A549 (cell line): ENCODE measurements at regions not wholly inside any gene's neighbourhood (a gene's known extent, or its start where the extent isn't known, plus 50 kb on each side); places are given as distances from the start of the nearest gene placed in this dataset.

Experiments
- ATAC-seq, 2 experiments: fragments of 200-7000 bp in 1 of 2; fragments of >200 bp in 1 of 2; cut with Nextera tagmentation in 1 of 2; cut with Tn5 transposase in 1 of 2; 3 replicates each; pipeline versions ENCODE4 v1.8.0 to v1.9.1; 2018 to 2020; ENCODE audit warnings: mild to moderate bottlenecking in 1 of 2, moderate library complexity in 1 of 2
- CTCF ChIA-PET: fragments of 300-600 bp; sonication (Branson Sonifier 250); formaldehyde crosslinking; extraction: SDS; loops from one replicate; lab custom pipeline; 2021; ENCODE audit warnings: antibody characterized with exemption, inconsistent platforms; lab: Yijun Ruan, JAX
- POLR2A ChIA-PET: fragments of 350-600 bp; formaldehyde crosslinking; extraction: SDS; loops from one replicate; lab custom pipeline; 2021; ENCODE audit warnings: antibody characterized with exemption, inconsistent platforms; lab: Yijun Ruan, JAX
- DNase-seq, 2 experiments: peaks; one replicate each; pipeline versions ENCODE4 v3.0.0 to v3.0.0-alpha.2; 2011 to 2016; ENCODE audit warnings: low read depth in 1 of 2, low spot score in 1 of 2
- FAIRE-seq: peaks from 2 replicates; lab custom pipeline; 2011; peaks lifted over from hg19 to GRCh38; lab: Jason Lieb, UNC
- H3K27ac ChIP-seq, 2 experiments: fragments of >200 bp; sonication (Bioruptor Twin); formaldehyde crosslinking; 3 replicates each; pipeline ENCODE4 v1.5.1; 2016 to 2017
- H3K4me1 ChIP-seq: fragments of >200 bp; sonication (Bioruptor Twin); formaldehyde crosslinking; 3 replicates; pipeline ENCODE4 v1.6.1; 2016
- H3K4me2 ChIP-seq: fragments of >200 bp; sonication (Bioruptor Twin); formaldehyde crosslinking; 3 replicates; pipeline ENCODE4 v1.6.1; 2016
- H3K4me3 ChIP-seq: fragments of >200 bp; sonication (Bioruptor Twin); formaldehyde crosslinking; 3 replicates; pipeline ENCODE4 v1.5.1; 2016
- H3K9me3 ChIP-seq: fragments of >200 bp; sonication (Bioruptor Twin); formaldehyde crosslinking; 3 replicates; pipeline ENCODE4 v1.6.1; 2016
- BHLHE40 ChIP-seq: IDR thresholded peaks from 2 replicates; pipeline ENCODE4 v1.6.1; 2012; ENCODE audit warnings: low read depth, low read length, inconsistent platforms
- CHD2 ChIP-seq: fragments of 150-350 bp; IDR thresholded peaks from 2 replicates; pipeline ENCODE4 v1.6.1; 2014; ENCODE audit warnings: low read length; ENCODE audit not compliant: partially characterized antibody
- CTCF ChIP-seq: fragments of >200 bp; sonication (Bioruptor Twin); formaldehyde crosslinking; IDR thresholded peaks from 3 replicates; pipeline ENCODE4 v1.5.1; 2016
- E2F6 ChIP-seq: IDR thresholded peaks from 2 replicates; pipeline ENCODE4 v1.6.1; 2012; ENCODE audit warnings: low read depth, borderline replicate concordance
- EHMT2 ChIP-seq: fragments of 200-600 bp; sonication (generic); IDR thresholded peaks from 2 replicates; pipeline ENCODE4 v1.6.1; 2016; ENCODE audit warnings: antibody characterized with exemption, low read depth, mild to moderate bottlenecking, moderate library complexity
- FOSL2 ChIP-seq, 2 experiments: fragments of 450-650 bp in 1 of 2; fragments of >200 bp in 1 of 2; sonication (Bioruptor Twin) in 1 of 2; formaldehyde crosslinking; IDR thresholded peaks; 2 replicates each; pipeline versions ENCODE4 v1.5.0 to v1.6.1; 2016 to 2020; ENCODE audit warnings: mild to moderate bottlenecking in 1 of 2, moderate library complexity in 1 of 2
- FOXS1 ChIP-seq: fragments of 250-450 bp; sonication (Bioruptor Pico); IDR thresholded peaks from 2 replicates; pipeline ENCODE4 v1.5.0; 2020; ENCODE audit warnings: mild to moderate bottlenecking, moderate library complexity
- HDAC2 ChIP-seq: fragments of 200-600 bp; sonication (generic); IDR thresholded peaks from 2 replicates; pipeline ENCODE4 v1.6.1; 2016
- HMGXB4 ChIP-seq: fragments of 250-450 bp; sonication (Bioruptor Pico); IDR thresholded peaks from 2 replicates; pipeline ENCODE4 v1.5.0; 2021; ENCODE audit warnings: mild to moderate bottlenecking, moderate library complexity, borderline replicate concordance
- HOXB13 ChIP-seq: fragments of 250-450 bp; sonication (Bioruptor Pico); IDR thresholded peaks from 2 replicates; pipeline ENCODE4 v1.5.0; 2020; ENCODE audit warnings: low read depth, mild to moderate bottlenecking, moderate library complexity
- HOXB5 ChIP-seq: fragments of 250-450 bp; sonication (Bioruptor Pico); IDR thresholded peaks from 2 replicates; pipeline ENCODE4 v1.5.0; 2020; ENCODE audit warnings: mild to moderate bottlenecking, moderate library complexity
- JUN ChIP-seq, 2 experiments: fragments of >200 bp; sonication (Bioruptor Twin); formaldehyde crosslinking; IDR thresholded peaks; 2 replicates in 1 of 2; 3 replicates in 1 of 2; pipeline ENCODE4 v1.6.1; 2016 to 2017
- JUNB ChIP-seq: fragments of >200 bp; sonication (Bioruptor Twin); formaldehyde crosslinking; IDR thresholded peaks from 2 replicates; pipeline ENCODE4 v1.6.1; 2016
- MAZ ChIP-seq: fragments of 150-350 bp; IDR thresholded peaks from 2 replicates; pipeline ENCODE4 v1.6.1; 2014; ENCODE audit warnings: antibody characterized with exemption, low read depth, low read length, borderline replicate concordance
- NFE2L2 ChIP-seq: fragments of 150-350 bp; conservative IDR thresholded peaks from 2 replicates; pipeline ENCODE4 v1.6.1; 2014; ENCODE audit warnings: low read length
- NR3C1 ChIP-seq: fragments of >200 bp; sonication (Bioruptor Twin); formaldehyde crosslinking; IDR thresholded peaks from 3 replicates; pipeline ENCODE4 v1.6.1; 2017
- PHF8 ChIP-seq: fragments of 200-600 bp; sonication (generic); IDR thresholded peaks from 2 replicates; pipeline ENCODE4 v1.6.1; 2016; ENCODE audit warnings: low read depth, mild to moderate bottlenecking, antibody characterized with exemption, moderate library complexity, borderline replicate concordance
- RARB ChIP-seq: fragments of 250-450 bp; sonication (Bioruptor Pico); IDR thresholded peaks from 2 replicates; pipeline ENCODE4 v1.8.0; 2021; ENCODE audit warnings: mild to moderate bottlenecking, moderate library complexity
- RNF2 ChIP-seq: fragments of 200-600 bp; sonication (generic); IDR thresholded peaks from 2 replicates; pipeline ENCODE4 v1.6.1; 2016; ENCODE audit warnings: low read depth, mild to moderate bottlenecking, antibody characterized with exemption, moderate library complexity, borderline replicate concordance
- SREBF2 ChIP-seq: fragments of 450-650 bp; IDR thresholded peaks from 2 replicates; pipeline ENCODE4 v1.6.1; 2014; ENCODE audit warnings: mild to moderate bottlenecking, moderate library complexity
- ZC3H11A ChIP-seq: fragments of 450-650 bp; IDR thresholded peaks from 2 replicates; pipeline ENCODE4 v1.6.1; 2014; ENCODE audit warnings: antibody characterized with exemption, mild to moderate bottlenecking
- WGBS: methylation state at CpG from one replicate; pipeline ENCODE4 v1.1.6; 2017; ENCODE audit errors: missing lambda C conversion rate; 5-methylcytosine and 5-hydroxymethylcytosine counted together
- TF ChIP-seq, protein P1 (sequence below): fragments of >200 bp; sonication (Bioruptor Twin); formaldehyde crosslinking; IDR thresholded peaks from 3 replicates; pipeline ENCODE4 v1.6.1; 2016
- TF ChIP-seq, protein P2 (sequence below): fragments of 200-600 bp; sonication (generic); IDR thresholded peaks from 2 replicates; pipeline ENCODE4 v1.6.1; 2016; ENCODE audit warnings: antibody characterized with exemption, mild to moderate bottlenecking, moderate library complexity
- TF ChIP-seq, protein P3 (sequence below): fragments of >200 bp; sonication (Bioruptor Twin); formaldehyde crosslinking; IDR thresholded peaks from 2 replicates; pipeline ENCODE4 v1.6.1; 2016
- TF ChIP-seq, protein P4 (sequence below): fragments of 450-650 bp; IDR thresholded peaks from 2 replicates; pipeline ENCODE4 v1.6.1; 2014; ENCODE audit warnings: antibody characterized with exemption

- TF ChIP-seq, protein P1, sequence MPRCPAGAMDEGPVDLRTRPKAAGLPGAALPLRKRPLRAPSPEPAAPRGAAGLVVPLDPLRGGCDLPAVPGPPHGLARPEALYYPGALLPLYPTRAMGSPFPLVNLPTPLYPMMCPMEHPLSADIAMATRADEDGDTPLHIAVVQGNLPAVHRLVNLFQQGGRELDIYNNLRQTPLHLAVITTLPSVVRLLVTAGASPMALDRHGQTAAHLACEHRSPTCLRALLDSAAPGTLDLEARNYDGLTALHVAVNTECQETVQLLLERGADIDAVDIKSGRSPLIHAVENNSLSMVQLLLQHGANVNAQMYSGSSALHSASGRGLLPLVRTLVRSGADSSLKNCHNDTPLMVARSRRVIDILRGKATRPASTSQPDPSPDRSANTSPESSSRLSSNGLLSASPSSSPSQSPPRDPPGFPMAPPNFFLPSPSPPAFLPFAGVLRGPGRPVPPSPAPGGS: no peak
- TF ChIP-seq FOXS1 (CRISPR knock-in tag): no peak
- TF ChIP-seq FOSL2 (IDR thresholded peaks at IDR 0.05): no peak
- no peak for TF ChIP-seq FOSL2 (CRISPR knock-in tag; IDR thresholded peaks at IDR 0.05)
- no peak for TF ChIP-seq HOXB5 (CRISPR knock-in tag)
- TF ChIP-seq PHF8: no peak
- TF ChIP-seq NFE2L2: no peak
- TF ChIP-seq BHLHE40: no peak
- TF ChIP-seq NR3C1: no peak
- no peak for TF ChIP-seq CHD2
- TF ChIP-seq RNF2: no peak
- TF ChIP-seq SREBF2: no peak
- TF ChIP-seq, protein P2, sequence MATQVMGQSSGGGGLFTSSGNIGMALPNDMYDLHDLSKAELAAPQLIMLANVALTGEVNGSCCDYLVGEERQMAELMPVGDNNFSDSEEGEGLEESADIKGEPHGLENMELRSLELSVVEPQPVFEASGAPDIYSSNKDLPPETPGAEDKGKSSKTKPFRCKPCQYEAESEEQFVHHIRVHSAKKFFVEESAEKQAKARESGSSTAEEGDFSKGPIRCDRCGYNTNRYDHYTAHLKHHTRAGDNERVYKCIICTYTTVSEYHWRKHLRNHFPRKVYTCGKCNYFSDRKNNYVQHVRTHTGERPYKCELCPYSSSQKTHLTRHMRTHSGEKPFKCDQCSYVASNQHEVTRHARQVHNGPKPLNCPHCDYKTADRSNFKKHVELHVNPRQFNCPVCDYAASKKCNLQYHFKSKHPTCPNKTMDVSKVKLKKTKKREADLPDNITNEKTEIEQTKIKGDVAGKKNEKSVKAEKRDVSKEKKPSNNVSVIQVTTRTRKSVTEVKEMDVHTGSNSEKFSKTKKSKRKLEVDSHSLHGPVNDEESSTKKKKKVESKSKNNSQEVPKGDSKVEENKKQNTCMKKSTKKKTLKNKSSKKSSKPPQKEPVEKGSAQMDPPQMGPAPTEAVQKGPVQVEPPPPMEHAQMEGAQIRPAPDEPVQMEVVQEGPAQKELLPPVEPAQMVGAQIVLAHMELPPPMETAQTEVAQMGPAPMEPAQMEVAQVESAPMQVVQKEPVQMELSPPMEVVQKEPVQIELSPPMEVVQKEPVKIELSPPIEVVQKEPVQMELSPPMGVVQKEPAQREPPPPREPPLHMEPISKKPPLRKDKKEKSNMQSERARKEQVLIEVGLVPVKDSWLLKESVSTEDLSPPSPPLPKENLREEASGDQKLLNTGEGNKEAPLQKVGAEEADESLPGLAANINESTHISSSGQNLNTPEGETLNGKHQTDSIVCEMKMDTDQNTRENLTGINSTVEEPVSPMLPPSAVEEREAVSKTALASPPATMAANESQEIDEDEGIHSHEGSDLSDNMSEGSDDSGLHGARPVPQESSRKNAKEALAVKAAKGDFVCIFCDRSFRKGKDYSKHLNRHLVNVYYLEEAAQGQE: no peak
- TF ChIP-seq, protein P3, sequence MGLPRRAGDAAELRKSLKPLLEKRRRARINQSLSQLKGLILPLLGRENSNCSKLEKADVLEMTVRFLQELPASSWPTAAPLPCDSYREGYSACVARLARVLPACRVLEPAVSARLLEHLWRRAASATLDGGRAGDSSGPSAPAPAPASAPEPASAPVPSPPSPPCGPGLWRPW: no peak
These were observed 192.1 kb upstream of the CLINT1 start (continued) for GRCh38 chr5:158051036-158051435.

- Histone ChIP-seq H3K27ac (no peak overlapping the region), H3K4me1 (no peaks in the 10 kb centered on the region), H3K4me3 (no peak overlapping the region), H3K9me3 (no peaks in the 10 kb centered on the region; the same call in 2 of the 3 replicates), H3K4me2 (no peak overlapping the region)
- ATAC-seq (peak in 1 of 2 experiments; percentile 22; a peak in 1 of 6 replicates), FAIRE-seq (no peak), DNase-seq (no peak)
- POLR2A ChIA-PET: no interaction called here
- WGBS: 6% methylated on average over 2 of the region's 2 CpGs
- CTCF ChIA-PET: no interaction called here
- no peak for TF ChIP-seq ZC3H11A
- no peak for TF ChIP-seq HOXB5 (CRISPR knock-in tag)
- no peak for TF ChIP-seq CTCF
- TF ChIP-seq, protein P2: no peak
- TF ChIP-seq JUNB: no peak
- no peak for TF ChIP-seq HOXB13 (CRISPR knock-in tag)
- TF ChIP-seq MAZ: no peak
- TF ChIP-seq HMGXB4 (CRISPR knock-in tag): no peak
- no peak for TF ChIP-seq SREBF2
- no peak for TF ChIP-seq HDAC2
- TF ChIP-seq, protein P4, sequence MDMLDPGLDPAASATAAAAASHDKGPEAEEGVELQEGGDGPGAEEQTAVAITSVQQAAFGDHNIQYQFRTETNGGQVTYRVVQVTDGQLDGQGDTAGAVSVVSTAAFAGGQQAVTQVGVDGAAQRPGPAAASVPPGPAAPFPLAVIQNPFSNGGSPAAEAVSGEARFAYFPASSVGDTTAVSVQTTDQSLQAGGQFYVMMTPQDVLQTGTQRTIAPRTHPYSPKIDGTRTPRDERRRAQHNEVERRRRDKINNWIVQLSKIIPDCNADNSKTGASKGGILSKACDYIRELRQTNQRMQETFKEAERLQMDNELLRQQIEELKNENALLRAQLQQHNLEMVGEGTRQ: no peak
- TF ChIP-seq EHMT2: no peak
- TF ChIP-seq E2F6: no peak
- TF ChIP-seq JUN (IDR thresholded peaks at IDR 0.05): no peak
- TF ChIP-seq RARB: no peak
These were observed 191.5 kb upstream of the CLINT1 start for GRCh38 chr5:158050421-158050820.
